ENCODE measurements at regions not wholly inside any gene's neighbourhood (a gene's known extent, or its start where the extent isn't known, plus 50 kb on each side); places are given as distances from the start of the nearest gene placed in this dataset.

DNA sequence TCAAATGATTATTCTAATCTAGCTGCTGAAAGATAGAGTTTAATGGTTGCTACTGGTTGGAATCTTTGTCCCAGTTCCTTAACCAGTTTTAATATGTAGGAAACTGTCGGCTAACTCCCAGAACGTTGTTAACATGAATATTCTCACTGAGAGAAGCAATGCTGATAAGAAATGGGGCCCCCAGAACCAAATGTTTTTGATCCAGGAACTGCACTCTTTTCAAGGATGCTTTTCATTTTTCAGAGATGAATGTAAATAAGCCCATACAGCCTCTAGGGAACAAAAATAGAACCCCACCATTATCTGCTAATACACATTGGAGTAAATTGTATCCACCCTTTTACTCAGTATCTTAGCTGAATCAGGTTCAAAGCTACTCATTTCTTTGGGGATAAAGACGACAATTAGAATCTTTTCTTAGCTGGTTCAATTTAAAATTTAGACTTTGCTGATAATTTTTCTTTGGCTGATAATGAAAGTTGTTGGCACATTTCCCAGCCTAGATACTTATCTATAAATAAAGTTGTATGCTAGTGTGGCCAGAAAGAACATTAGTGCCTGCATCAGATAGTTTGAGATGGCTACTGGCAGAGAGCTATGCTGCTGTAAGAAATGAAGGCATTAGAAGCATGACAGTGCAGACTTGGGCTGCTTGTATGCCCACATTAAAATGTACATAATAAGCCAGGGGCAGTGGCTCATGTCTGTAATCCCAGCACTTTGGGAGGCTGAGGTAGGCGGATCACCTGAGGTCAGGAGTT, 323.3 kb upstream of the PDGFD start:
- TF ChIP-seq, protein P1, sequence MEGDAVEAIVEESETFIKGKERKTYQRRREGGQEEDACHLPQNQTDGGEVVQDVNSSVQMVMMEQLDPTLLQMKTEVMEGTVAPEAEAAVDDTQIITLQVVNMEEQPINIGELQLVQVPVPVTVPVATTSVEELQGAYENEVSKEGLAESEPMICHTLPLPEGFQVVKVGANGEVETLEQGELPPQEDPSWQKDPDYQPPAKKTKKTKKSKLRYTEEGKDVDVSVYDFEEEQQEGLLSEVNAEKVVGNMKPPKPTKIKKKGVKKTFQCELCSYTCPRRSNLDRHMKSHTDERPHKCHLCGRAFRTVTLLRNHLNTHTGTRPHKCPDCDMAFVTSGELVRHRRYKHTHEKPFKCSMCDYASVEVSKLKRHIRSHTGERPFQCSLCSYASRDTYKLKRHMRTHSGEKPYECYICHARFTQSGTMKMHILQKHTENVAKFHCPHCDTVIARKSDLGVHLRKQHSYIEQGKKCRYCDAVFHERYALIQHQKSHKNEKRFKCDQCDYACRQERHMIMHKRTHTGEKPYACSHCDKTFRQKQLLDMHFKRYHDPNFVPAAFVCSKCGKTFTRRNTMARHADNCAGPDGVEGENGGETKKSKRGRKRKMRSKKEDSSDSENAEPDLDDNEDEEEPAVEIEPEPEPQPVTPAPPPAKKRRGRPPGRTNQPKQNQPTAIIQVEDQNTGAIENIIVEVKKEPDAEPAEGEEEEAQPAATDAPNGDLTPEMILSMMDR (optimal IDR thresholded peaks at IDR 0.05 in 1 of 3, IDR thresholded peaks at IDR 0.05 in 1 of 3, conservative IDR thresholded peaks at IDR 0.05 in 1 of 3; ENCODE audit: extremely low read depth in 1 of 3, insufficient read depth in 2 of 3, low read length in 3 of 3), result no peak
- no peak for TF ChIP-seq EZH2 (IDR thresholded peaks at IDR 0.05; ENCODE audit: low read length)
